22Rv1 (cell line): ENCODE measurements at regions not wholly inside any gene's neighbourhood (a gene's known extent, or its start where the extent isn't known, plus 50 kb on each side); places are given as distances from the start of the nearest gene placed in this dataset.

Experiments used
- H3K27ac ChIP-seq: fragments of 450-650 bp; 2 replicates; pipeline ENCODE4 v1.5.1; 2017
- ZFX ChIP-seq: fragments of 450-650 bp; IDR thresholded peaks from 2 replicates; pipeline ENCODE4 v1.6.1; 2017; ENCODE audit warnings: antibody characterized with exemption, borderline replicate concordance
- TF ChIP-seq, protein P1 (sequence below): fragments of 450-650 bp; IDR thresholded peaks from 2 replicates; pipeline ENCODE4 v1.5.1; 2017; ENCODE audit warnings: mild to moderate bottlenecking

DNA sequence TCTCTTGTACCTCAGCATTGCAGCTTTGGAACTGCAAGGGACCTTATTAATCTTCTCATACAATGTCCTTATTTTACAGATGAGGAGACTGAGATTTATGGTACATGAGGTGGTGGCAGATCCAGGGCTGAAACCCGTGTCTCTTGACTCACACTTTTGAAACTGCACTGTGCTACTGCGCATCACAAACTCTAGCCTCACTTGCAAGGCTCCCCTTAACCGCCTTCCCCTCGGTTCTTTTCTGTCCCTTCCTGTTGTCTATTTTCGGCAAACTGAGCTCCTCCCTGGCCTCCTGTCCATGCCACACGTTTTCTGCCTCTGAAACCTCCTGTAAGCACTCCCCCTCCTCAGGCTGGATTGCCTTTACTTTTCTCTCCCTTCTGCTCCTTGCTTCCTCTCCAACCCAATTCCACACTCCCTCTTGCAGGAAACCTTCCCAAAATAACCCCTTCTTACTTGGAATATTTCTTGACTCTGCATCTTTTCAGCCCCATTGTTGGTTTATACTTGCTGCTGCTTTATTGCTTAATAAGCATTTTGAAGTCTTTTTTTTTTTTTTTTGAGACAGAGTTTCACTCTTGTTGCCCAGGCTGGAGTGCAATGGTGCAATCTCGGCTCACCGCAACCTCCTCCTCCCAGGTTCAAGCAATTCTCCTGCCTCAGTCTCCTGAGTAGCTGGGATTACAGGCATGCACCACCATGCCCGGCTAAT is 72.4 kb upstream of the CISTR start:
- H3K27ac ChIP-seq, result peak overlapping the region; percentile 97
- no peak for TF ChIP-seq ZFX
- TF ChIP-seq, protein P1, sequence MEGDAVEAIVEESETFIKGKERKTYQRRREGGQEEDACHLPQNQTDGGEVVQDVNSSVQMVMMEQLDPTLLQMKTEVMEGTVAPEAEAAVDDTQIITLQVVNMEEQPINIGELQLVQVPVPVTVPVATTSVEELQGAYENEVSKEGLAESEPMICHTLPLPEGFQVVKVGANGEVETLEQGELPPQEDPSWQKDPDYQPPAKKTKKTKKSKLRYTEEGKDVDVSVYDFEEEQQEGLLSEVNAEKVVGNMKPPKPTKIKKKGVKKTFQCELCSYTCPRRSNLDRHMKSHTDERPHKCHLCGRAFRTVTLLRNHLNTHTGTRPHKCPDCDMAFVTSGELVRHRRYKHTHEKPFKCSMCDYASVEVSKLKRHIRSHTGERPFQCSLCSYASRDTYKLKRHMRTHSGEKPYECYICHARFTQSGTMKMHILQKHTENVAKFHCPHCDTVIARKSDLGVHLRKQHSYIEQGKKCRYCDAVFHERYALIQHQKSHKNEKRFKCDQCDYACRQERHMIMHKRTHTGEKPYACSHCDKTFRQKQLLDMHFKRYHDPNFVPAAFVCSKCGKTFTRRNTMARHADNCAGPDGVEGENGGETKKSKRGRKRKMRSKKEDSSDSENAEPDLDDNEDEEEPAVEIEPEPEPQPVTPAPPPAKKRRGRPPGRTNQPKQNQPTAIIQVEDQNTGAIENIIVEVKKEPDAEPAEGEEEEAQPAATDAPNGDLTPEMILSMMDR, result no peak

DNA sequence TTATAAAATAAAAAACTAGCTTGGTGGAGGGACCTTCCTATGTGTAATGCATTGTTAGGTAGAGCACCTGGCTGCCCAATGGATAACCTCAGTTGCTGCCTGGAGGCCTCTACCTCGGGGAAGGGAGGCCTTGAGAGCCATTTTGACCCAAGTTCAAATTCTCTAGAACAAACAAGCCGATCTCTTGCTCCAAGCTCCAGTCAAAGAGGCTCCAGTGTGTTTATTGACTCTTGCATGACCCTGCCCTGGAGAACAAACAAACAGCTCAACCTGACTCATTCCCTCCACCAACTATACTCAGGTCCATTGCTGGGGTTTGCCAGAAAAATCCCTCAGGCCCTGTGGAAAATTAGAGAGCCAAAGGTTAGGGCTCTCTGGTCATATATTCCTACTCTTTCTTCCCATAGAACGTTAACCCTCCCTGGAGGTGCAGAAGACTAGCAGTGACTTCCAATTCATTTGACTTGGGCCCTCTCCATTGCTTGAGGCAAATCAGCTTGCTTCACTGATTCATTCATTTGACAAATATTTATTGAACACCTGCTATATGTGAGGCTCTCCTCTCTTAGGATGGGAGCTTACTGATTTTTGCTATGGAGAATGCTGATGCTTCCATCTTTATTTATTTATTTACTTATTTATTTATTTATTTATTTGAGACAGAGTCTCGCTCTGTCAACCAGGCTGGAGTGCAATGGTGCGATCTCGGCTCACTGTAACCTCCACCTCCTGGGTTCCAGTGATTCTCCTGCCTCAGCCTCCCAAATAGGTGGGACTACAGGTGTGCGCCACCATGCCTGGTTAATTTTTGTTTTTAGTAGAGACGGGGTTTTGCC is 73.7 kb upstream of the CISTR start:
- H3K27ac ChIP-seq, result peak overlapping the region; percentile 97
- TF ChIP-seq, protein P1, result no peak
- TF ChIP-seq ZFX, result no peak

GRCh38 chr12:53827306-53827705 is 75.5 kb upstream of the CISTR start:
- peak overlapping the region; percentile 97 for H3K27ac ChIP-seq
- no peak for TF ChIP-seq ZFX
- TF ChIP-seq, protein P1, result no peak

DNA sequence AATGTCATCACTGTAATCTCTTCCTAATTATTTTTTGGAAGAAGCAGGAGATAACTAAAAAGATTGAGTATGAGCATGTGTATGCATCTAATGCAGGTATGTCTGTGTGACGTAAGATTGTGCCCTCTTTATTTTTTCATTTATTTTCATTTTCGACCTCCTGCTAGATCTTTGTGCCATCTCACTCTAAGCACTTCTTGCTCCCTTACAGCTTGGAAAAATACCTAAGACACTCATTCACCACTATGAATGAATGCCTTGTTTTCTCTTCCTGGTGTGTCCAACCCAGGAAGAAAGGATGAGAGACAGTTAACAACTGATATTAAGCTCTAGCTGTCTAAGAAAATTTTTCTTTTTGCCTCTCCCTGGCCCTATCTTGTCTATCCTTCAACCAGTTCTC is 76.8 kb upstream of the CISTR start:
- TF ChIP-seq, protein P1, result no peak
- TF ChIP-seq ZFX, result no peak
- peak overlapping the region; percentile 97 for H3K27ac ChIP-seq

DNA sequence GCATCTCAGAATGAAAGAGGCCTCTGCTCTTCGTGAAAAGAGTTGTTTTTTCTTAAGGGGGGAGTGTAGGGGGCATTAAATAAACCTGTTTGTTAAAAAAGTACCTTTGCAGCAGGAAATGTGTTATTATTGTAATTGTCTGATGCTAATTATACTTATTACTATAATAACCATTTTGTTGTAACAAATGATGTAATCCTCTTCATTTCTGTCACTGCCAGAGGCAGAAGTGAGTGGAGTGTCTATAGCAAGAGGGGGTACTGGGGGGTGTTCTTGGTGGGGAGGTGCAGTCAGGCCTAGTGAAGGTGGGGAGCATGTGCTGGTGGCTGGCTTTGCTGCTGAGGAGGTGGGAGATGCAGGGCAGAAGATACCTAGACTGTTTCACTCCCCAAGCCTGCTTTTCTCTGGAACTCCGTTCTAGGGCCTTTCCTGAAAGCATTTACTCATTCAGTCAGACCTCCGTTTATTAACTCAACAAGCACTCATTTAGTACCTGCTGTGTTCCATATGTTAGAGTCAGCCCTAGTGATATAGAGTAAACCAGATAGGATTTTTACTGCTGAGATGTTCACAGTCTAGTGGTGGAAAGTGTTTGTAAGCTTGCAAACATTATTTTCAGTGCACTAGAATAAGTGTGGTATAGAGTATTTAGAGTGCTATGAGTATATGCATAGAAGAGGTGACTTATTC is 77.5 kb upstream of the CISTR start:
- TF ChIP-seq, protein P1, result no peak
- TF ChIP-seq ZFX, result no peak
- peak overlapping the region; percentile 97 for H3K27ac ChIP-seq

DNA sequence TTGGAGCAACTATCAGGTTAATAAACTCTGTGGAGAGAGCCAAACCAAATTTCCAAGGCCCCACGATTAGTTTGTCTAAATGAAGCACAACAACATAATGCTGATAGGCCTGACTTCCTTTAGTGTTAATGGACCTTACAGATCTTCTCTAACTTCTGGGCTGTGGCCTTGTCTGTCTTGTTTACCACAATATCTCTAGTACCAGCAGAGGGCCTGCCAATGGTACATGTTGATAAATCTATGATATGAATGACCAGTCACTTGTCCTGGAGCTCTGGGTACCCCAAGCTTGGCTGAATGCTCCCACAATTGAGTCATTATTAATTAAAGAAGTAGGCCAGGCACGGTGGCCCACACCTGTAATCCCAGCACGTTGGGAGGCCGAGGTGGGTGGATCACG is 78.9 kb upstream of the CISTR start:
- no peak for TF ChIP-seq ZFX
- TF ChIP-seq, protein P1, result no peak; the same call in 1 of the 2 replicates
- H3K27ac ChIP-seq, result no peak overlapping the region
